ENCODE measurements at regions not wholly inside any gene's neighbourhood (a gene's known extent, or its start where the extent isn't known, plus 50 kb on each side); places are given as distances from the start of the nearest gene placed in this dataset.
A peak's percentile ranks its signal among the peaks of the same experiment; 100 is the strongest.
"Not testable (repeated sequence)": the region's sequence is repeated elsewhere in the genome, so short reads cannot be mapped to it uniquely, and the experiment has no call there.

DNA sequence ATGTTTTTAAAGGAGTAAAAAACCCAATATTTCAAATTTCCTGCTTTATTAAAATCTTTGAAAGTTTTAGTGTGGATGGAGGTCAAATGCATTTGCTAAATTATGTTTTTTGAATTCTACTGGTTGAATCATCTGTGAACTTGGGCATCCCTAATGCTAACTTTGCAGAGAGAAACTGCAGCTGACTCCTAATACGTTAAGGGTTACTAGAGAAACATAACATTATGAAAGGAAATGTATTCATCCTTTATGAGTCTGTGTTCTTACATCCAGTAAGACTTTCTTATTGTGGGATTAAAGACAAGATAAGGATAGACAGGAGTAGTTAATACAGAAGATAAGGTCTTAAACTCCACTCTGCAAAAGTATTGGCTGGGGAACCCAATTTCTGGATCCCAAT is 140.6 kb downstream of the FAM124B start:
- DNase-seq (ENCODE audit: low spot score): no peak

DNA sequence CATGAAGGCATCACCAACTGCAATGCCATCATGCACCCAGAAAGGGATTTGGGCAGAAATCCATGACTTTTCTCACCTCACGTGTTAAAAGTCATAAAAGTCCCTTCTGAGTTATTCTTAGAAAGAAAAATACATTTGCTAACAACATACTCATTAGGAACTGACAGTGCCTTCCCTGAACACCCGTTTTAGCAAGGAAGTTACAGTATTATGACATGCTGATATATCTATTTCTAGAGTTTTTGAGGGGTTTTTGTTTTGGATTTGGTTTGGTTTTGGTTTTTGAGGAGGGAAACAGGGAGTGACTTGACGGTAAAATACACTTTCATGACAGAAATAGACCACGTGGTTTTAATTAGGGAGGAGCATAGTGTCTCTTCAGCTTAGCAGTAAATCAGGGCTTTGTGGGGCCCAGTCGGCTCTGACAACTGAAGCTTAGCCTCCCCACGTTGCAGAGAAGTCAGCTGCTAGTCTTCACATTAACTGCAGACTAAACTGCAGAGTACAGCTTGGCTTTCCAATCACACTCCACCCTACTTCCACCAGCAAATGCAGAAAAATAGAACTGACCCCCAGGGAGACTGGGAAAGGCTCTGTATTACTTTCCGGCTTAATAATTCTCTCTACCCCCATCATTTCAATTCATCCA is 141.4 kb downstream of the FAM124B start:
- DNase-seq (ENCODE audit: low spot score): peak; percentile 6

DNA sequence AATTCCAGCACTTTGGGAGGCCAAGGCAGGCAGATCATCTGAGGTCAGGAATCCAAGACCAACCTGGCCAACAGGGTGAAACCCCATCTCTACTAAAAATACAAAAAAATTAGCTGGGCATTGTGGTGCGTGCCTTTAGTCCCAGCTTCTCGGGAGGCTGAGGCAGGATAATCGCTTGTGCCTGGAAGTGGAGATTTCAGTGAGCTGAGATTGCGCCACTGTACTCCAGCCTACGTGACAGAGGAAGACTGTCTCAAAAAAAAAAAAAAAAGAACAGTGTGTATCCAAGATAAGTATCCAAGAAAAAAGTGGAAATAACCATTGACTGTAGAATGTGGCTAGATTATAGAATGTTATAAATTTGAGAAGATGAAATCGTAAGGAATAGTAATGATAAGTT is 142.1 kb downstream of the FAM124B start:
- DNase-seq (ENCODE audit: low spot score): no peak

DNA sequence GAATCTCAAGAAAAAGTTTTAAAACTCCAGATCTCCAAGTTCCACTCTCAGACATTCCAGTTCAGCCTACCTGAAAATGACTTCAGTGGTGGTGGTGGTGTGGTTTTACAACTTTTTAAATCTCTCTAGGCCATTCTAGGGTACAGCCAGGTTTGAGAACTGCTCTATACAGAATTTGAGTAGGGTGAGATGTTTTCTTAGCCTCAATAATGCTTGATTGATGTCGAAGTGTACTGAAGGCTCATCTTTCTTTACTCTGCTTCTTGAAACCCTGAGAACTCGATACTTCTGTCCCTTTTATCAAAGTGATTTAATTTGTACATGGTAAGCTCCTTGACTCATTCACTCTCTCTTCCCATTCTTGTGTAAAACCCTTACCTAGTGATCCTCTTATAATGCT is 143.8 kb downstream of the FAM124B start:
- DNase-seq (ENCODE audit: low spot score): no peak

DNA sequence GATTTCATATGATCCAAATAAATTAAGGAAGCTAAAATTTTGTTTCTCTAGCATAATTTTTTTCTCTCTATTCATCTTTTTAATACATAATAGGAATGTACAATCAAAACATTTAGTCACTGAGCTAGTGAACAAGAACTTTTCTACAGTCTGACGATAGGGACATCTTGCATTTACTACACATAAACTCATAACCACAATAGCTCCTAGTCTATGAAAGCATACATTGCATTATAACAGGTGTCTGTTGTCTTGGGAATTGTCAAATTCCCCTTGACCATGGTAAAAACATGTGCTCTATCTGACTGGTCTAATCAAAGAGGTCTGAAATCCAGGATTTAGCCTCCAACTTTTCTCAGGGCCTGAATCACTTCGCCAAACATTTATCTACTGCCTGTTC is 144.8 kb downstream of the FAM124B start:
- DNase-seq (ENCODE audit: low spot score): no peak

DNA sequence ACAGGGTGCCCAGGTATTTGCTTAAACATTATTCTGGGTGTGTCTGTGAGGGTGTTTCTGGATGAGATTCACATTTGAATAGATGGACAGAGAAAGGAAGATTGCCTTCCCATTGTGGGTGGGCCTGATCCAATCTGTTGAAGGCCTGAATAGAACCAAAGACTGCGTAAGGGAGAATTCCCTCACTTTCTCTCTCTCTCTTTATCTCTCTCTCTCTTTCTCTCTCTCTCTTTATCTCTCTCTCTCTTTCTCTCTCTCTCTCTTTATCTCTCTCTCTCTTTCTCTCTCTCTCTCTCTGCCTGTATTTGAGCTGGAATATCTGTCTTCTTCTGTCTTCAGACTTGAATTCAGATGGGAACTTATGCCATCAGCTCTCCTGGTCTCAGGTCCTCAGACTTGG is 148.4 kb downstream of the FAM124B start:
- no peak for DNase-seq (ENCODE audit: low spot score)

DNA sequence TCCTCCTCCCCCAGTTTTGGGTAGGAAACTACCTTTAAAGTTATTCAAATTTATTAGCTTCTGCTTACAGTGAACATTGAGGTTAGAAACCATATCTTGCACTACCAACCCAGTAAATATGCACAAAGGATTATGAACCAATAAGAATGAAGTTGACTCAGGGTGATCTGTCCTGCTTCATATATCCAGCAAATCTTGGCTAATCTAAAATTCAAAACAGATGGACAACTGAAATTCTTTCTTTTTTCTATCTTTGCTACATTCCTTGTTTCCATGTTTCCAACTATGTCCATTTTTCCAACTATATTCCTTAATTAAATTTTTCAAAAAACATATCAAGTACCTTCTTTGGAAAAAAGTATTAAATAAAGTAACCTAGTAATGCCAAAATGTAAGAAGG is 149.3 kb downstream of the FAM124B start:
- DNase-seq (ENCODE audit: low spot score): no peak

DNA sequence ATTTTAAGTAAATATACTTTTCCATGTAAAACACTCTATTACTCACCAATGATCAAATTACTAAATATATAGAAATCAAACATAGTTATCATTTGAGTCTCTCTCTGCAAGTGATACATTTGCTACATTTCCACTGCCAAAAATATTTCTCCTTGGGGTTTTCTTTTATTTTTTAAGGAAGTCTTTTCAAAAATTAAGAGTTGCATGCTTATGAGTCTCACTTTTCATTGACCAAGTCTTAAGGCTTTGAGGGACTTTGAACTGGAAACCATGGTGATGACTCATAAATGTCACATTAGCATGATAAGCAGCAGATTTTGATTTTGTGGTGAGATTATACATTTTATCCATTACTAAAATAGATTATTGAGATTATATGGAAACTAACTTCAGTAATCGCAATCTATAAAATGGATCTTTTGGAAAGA is 152.9 kb downstream of the FAM124B start:
- DNase-seq (ENCODE audit: low spot score): no peak

DNA sequence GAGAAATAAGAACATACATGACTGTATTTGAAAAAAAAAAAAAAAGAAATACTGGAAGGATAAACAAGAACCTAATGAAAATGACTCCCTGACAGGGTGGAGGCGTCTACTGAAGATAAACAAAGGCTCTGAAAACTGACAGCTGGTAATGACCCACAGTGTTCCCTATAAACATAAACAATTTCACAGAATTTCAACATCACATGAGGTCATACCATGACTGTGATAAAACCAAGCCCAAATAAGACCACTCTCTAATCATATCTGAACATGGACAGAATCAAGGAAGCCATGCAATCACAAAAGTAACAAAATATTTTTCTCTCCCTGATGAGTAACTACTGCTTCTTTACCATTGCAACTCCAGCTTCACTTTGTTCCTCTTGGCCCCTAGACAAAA is 159.3 kb downstream of the FAM124B start:
- no peak for DNase-seq (ENCODE audit: low spot score)

DNA sequence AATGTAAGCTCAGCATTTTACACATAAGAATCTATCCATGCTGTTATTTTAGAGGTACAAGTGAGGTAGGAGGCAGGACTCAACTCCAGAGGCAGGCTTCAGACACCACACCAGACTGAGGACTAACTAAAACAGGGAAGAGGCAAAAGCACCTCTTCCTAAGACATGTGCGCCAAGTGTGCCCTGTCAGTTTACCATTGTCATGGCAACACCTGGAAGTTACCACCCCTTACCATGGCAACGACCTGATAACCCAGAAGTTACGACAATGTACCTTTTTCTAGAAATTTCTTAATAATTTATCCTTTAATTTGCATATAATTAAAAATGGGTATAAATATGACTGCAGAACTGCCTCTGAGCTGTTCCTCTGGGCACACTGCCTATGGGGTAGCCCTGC is 160.1 kb downstream of the FAM124B start:
- DNase-seq (ENCODE audit: low spot score): no peak

DNA sequence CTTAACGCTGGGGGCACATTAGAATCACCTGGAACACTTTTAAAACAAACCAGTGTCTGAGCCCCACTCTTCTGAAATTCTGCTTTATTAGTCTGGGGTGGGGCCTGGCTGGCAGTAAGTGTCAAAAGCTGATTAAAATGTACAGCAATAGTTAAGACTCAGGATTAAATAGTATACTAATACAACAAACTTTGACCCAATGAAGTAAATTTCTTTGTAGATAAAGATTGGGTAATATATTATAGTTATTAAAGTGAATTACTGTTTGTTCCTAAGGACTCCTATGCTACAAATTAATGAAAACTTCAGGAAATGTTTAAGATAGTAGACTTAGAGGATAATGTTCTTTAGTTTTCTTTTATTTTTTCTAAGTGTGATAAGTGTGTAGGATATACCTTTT is 160.9 kb downstream of the FAM124B start:
- DNase-seq (ENCODE audit: low spot score): no peak

DNA sequence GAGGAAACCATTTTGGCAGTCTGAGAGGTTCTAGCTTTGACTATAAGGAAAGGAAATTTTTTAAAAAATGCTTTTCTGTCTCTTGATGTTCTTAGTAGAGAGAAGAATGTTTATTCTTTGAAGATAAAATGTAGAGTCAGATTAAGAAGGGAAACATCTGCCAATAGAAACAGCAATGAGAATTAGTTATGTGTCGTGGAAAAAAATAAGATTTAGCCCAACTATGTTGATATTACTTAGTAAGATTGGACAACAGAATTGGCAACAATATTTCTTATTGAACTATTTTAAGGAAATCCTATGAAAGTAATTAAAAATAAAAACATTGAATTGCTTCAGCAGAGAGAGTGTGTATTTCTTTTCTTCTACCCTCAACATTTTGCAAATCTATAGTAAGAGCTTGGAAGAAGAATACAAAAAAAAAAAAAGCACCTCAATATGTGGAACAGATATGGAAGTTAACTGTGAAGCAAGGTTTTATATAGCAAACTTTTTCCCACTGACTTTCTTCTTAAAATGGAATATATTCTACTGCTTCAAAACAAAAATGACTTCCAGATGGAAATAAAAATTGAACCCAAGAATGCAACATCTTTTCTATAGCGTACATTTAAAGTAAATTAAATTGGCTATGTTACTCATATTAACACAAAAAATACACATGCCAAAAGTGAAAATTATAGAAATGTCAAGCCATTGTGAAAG is 177.9 kb downstream of the FAM124B start:
- no peak for DNase-seq (ENCODE audit: low spot score)

DNA sequence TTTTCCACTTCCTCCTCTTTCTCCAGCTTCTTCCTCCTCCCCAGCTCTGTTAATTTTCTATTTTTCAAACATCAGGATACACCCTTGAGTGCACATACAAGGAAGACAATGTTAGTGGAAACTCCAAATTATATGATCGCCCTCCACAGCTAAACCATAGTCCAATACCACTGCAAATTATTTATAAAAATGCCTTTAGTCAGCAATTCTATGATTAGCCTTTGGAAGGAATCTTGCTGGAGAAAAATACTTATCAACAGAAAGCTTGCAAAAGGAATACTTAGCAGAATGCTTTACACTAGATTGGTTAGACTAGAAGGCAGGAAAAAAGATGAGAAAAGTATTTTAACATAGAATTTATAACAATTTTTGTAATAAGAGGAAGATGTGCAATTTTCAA is 178.9 kb downstream of the FAM124B start:
- DNase-seq (ENCODE audit: low spot score): no peak

DNA sequence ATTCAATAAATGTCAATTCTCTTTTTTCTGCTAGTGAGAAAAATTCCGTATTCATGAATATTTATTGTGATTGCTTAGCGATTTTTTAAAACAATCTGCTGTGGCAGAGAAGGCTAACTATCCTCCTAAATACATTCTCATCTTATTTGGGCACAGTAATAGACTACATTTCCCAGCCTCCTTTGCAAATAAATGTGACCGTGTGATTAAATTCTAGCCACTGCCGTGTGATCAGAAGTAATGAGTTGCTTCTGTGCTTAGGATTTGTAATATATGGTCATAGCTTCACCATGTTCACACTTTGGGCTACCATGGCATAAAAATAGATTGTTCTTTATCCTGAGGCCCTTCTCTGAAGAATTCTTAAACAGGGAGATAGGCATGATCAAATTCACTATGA is 179.6 kb downstream of the FAM124B start:
- no peak for DNase-seq (ENCODE audit: low spot score)

DNA sequence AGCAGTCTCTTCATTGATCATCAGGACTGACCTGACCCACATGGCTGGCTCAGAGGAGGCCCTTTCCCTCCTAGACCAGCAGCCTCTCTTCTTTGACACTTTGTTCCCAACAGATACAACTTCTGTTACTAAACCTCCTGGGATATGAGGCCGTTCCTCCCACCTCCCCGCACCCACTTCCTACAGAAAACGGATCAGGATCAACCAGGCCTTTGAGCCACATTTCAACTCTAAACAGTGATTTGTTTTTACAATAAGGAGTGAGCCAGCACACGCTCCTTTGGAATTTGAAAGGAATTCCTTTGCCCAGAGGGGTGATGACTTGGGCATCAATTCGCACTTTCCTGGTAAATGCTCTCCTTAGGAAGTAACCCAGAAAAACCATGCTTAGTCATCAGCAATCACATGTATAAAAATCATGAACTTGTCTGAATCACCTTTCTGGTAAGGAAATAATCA is 180.4 kb downstream of the FAM124B start:
- DNase-seq (ENCODE audit: low spot score): no peak

DNA sequence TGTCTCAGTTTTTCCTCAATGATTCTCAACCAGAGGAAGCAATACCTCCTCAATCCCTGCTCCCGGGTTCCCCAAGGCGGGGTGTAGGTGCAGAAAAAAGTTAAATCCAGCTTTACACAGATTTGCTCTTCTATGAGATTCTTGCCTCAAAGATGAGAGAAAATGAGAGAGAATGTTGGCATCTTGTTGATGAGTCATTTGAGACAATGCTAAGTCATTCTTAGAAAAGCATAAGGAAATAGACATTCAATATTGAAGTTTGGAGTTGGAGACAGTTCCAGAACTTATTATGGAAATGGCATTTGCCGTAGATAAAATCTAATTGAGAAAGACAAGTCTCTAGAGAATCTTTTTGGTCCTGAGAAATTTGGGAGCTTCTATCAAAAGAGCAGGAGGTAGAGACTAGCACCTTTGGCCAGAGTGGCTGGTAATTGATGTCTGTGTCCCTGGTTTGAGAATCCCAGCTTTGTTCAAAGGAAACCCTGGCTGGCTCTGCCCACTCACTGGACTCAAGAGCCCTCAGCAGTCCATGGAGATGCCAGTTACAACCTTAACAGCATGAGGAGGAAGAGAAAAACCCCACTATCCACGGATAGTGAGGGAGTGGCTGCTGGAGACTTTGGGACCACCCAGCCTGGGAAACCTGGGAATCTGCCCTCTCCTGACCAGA is 181.2 kb downstream of the FAM124B start:
- DNase-seq (ENCODE audit: low spot score): no peak

DNA sequence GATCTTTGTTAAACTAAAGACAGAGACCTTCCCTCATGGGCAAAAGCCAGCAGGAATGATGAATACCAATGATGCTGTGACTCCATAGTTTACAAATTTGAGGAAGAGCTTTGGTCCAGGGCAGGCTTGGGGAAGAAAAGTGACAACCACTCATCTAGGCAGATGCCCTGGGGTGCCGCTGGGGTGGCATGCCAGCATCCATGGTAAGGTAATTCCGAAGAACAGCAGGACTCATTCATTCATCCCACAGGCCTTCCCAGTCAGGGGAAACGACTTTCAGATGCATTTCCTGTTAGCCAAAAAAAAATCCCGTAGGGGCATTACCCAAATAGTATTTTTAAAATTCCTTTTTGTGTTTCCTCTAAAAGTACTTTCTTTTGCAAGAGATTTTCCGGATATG is 180.7 kb upstream of the SERPINE2 start:
- DNase-seq (ENCODE audit: low spot score): no peak

DNA sequence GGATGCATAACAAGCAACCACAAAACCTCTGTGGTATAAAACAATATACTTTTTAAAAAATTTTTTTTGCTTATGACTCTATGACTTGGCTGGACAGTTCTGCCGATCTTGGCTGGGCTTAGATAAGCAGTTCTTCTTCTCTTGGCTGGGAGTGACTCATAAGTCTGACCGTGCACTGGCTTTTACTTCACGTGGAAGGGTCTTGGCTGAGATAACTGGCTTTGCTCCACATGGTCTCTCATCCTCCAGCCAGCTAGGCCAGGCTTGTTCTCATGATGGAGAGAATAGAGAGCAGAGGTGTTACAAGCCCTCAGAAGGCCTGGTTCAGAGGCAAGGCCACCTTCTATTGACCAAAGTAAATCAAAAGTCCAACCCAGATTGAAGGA is 178.9 kb upstream of the SERPINE2 start:
- DNase-seq (ENCODE audit: low spot score): no peak

DNA sequence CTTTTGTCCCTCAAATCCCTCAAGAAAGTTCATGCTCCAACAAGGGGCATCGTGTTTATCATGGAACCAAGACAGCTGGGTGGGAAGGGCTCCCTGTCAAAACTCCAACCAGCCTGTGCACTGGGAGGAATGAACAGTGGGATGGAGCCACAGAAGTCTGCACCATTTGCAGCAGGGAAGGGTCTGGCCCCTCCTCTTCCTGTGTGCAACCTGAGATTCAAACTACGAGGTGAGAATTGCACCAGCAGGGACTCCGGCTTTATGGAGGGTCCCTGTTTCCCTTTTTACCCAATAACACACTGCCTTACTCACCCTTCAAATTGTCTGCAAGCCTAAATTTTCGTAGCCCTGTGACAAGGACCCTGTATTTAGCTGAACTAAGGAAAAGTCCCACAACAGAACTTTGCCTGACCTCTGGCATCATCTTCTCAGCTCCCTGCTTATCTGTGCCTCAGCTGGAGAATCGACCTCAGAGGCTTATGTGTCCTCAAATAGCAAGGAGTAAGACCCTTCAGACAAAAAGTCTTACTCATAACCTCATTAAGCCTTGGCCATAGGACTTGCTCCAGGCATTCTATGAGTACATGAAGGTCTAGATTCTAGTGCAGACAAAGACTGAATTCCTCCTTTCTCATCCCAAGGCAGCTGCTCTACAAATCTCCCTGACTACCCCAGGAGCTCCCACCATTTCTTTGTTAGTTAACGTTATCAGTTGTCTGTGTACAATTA is 178.3 kb upstream of the SERPINE2 start:
- no peak for DNase-seq (ENCODE audit: low spot score)

DNA sequence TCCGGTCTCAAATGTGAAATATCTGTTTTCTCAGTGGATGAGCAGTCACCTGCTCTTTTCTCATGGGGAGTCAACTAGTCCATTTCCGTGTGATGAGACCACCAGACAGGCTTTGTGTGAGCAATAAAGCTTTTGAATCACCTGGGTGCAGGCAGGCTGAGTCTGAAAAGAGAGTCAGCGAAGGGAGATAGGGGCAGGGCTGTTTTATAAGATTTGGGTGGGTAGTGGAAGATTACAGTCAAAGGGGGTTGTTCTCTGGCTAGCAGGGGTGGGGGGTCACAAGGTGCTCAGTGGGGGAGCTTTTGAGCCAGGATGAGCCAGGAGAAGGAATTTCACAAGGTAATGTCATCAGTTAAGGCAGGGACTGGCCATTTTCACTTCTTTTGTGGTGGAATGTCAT is 176.5 kb upstream of the SERPINE2 start:
- not testable (repeated sequence) for DNase-seq (ENCODE audit: low spot score)

DNA sequence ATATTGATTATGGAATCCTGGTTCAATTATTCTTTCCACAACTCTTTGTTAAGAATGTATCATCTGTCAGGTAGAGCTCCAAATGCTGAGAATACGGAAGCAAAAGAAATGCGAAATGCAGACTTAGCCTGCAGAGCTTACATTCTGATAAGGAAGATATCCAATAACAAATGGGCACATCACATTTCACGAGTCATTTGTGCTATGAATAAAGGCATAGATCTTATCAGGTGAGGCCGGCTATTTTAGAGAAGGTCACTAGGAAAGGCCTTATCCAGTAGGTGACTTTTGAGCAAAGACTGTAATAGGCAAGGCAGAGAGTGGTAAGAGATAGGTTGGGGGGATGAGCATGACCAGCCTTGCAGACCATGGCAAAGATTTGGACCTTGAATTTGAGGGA is 174.3 kb upstream of the SERPINE2 start:
- DNase-seq (ENCODE audit: low spot score): no peak

DNA sequence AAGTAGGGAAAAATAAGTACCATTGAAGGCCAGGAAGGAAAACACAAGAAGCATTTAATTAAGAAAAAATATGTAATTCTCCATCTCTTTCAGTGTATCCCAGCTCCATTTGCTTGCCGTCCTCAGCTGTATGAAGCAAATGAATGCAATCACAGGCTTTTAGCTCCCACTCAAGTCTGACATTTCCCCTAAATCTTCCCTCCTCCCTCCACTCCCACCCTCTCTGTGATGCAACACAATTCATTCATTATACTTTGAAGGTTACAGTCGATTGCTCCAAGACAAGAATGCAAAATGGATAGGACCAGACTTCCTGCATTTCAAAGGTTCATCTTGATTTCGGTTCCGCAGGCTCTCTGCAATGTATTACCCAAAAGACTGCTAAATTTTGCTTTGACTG is 172.7 kb upstream of the SERPINE2 start:
- DNase-seq (ENCODE audit: low spot score): no peak

DNA sequence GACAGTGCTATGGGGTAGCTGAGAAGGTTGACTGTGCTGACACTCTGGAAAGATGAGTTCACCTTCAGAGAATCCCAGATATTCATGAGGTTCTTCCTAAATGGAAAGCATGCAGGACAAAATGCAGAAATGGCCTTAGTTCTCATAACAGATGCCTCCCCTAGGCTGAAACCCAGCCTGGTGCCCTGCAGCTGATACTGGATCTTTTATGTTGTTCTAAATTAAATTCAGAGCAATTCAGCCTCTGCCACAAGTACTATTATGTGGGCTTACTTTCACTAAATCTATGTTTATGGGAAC is 172.0 kb upstream of the SERPINE2 start:
- DNase-seq (ENCODE audit: low spot score): no peak
